ENCODE measurements at regions not wholly inside any gene's neighbourhood (a gene's known extent, or its start where the extent isn't known, plus 50 kb on each side); places are given as distances from the start of the nearest gene placed in this dataset.
"Not testable (repeated sequence)": the region's sequence is repeated elsewhere in the genome, so short reads cannot be mapped to it uniquely, and the experiment has no call there.

DNA sequence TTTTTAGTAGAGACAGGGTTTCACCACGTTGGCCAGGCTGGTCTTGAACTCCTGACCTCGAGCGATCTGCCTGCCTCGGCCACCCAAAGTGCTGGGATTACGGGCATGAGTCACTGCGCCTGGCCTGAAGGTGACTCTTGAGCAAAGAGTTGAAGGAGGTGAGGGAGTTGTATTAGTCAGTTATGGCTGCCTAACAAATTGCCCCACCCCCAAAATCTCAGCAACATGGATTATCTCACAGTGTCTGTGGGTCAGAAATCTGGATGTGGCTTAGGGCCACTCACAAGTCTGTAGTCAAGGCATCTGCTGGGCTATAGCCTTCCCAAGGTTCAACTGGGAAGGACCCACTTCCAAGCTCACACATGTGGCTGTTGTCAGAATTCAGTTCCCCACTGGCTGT, 52.8 kb upstream of the ADGRE5 start:
- DNase-seq (no peak), ATAC-seq (no peak)
- WGBS, 4 donors, result 94 to 100% (median 96%) methylated on average over 2 to 6 of the region's 6 CpGs
- Histone ChIP-seq H3K4me1 (peaks cover 0 to 5% (median 1%) of the 10 kb centered on the region in 12 donors), H3K36me3 (no peaks in the 10 kb centered on the region), H3K9me3 (peaks cover 0 to 3% (median 0%) of the 10 kb centered on the region in 12 donors), H3K27ac (no peak overlapping the region), H3K27me3 (peaks cover 0 to 3% (median 0%) of the 10 kb centered on the region in 9 donors), H3K4me3 (no peak overlapping the region)
- TF ChIP-seq POLR2A (IDR thresholded peaks at IDR 0.05), result no peak
- TF ChIP-seq, protein P1, sequence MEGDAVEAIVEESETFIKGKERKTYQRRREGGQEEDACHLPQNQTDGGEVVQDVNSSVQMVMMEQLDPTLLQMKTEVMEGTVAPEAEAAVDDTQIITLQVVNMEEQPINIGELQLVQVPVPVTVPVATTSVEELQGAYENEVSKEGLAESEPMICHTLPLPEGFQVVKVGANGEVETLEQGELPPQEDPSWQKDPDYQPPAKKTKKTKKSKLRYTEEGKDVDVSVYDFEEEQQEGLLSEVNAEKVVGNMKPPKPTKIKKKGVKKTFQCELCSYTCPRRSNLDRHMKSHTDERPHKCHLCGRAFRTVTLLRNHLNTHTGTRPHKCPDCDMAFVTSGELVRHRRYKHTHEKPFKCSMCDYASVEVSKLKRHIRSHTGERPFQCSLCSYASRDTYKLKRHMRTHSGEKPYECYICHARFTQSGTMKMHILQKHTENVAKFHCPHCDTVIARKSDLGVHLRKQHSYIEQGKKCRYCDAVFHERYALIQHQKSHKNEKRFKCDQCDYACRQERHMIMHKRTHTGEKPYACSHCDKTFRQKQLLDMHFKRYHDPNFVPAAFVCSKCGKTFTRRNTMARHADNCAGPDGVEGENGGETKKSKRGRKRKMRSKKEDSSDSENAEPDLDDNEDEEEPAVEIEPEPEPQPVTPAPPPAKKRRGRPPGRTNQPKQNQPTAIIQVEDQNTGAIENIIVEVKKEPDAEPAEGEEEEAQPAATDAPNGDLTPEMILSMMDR (IDR thresholded peaks at IDR 0.05), result no peak
- intact Hi-C loops (cut with DNase I), result no loop called here

GRCh38 chr19:14327061-14327460, 54.2 kb upstream of the ADGRE5 start:
- H3K9me3 ChIP-seq, result not testable (repeated sequence)

DNA sequence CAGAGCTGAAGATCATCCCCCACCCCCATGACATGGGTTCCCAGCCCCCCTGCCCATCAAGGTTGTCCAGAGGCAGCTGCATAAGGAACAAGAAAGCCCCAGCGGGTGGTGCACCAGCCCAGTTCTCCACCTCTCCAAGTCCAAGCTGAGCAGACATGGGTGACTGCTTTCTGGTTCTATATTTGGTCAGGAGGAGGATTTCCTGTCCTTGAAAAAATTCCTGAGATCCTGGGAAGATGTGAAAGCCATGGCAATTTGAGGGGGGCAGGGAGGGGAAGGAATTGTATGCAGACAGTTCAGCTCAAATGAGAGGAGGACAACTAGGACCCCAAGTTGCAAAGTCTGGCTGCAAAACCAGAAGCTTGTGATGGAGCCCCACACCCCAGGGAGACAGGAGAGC, 55.4 kb upstream of the ADGRE5 start:
- no peak for TF ChIP-seq POLR2A (IDR thresholded peaks at IDR 0.05)
- TF ChIP-seq, protein P1 (IDR thresholded peaks at IDR 0.05), result no peak

More at GRCh38 chr19:14327061-14327460, 54.2 kb upstream of the ADGRE5 start:
- H3K27ac ChIP-seq; H3K27me3 ChIP-seq; intact Hi-C loops (cut with DNase I); DNase-seq; H3K4me1 ChIP-seq; ATAC-seq; H3K4me3 ChIP-seq; H3K36me3 ChIP-seq: not testable (repeated sequence)
- WGBS, 4 donors, result 68 to 92% (median 80%) methylated on average over 8 of the region's 8 CpGs

DNA sequence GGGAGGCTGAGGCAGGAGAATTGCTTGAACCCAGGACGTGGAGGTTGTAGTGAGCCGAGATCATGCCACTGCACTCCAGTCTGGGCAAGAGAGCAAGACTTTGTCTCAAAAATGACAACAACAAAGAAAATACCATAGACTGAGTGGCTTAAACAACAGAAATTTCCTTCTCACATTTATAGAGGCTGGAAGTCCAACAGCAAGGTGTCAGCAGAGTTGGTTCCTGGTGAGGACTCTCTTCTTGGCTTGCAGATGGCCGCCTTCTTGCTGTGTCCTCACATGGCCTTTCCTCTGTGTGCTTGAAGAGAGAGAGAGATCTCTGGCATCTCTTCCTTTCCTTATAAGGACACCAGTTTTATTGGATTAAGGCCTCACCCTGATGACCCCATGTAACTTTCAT, 56.1 kb upstream of the ADGRE5 start:
- H3K36me3 ChIP-seq, result no peaks in the 10 kb centered on the region
- no peak overlapping the region for H3K27ac ChIP-seq
- no peak overlapping the region for H3K4me3 ChIP-seq
- peaks cover 0 to 9% (median 3%) of the 10 kb centered on the region in 12 donors for H3K9me3 ChIP-seq
- DNase-seq (no peak), ATAC-seq (no peak)
- peaks cover 0 to 3% (median 0%) of the 10 kb centered on the region in 9 donors for H3K27me3 ChIP-seq
- H3K4me1 ChIP-seq, result no peaks in the 10 kb centered on the region
- intact Hi-C loops (cut with DNase I), result no loop called here
- TF ChIP-seq POLR2A (IDR thresholded peaks at IDR 0.05), result no peak
- TF ChIP-seq, protein P1 (IDR thresholded peaks at IDR 0.05), result no peak
- 94 to 97% (median 96%) methylated on average over 3 of the region's 3 CpGs for WGBS, 4 donors

More for the DNA sequence above, 55.4 kb upstream of the ADGRE5 start:
- DNase-seq, result no peak
- WGBS, 4 donors, result 40 to 60% (median 49%) methylated on average over 1 of the region's 1 CpG; no CpG with 5 or more reads in 1 of the 4 donors
- Histone ChIP-seq H3K9me3 (peaks cover 0 to 3% (median 0%) of the 10 kb centered on the region in 12 donors), H3K4me3 (no peak overlapping the region), H3K36me3 (no peaks in the 10 kb centered on the region), H3K27me3 (peaks cover 0 to 3% (median 0%) of the 10 kb centered on the region in 9 donors), H3K4me1 (no peaks in the 10 kb centered on the region), H3K27ac (no peak overlapping the region)
- no peak for ATAC-seq
- intact Hi-C loops (cut with DNase I), result no loop called here

- no peak overlapping the region for H3K27ac ChIP-seq
- H3K9me3 ChIP-seq, result peaks cover 0 to 16% (median 4%) of the 10 kb centered on the region in 12 donors
- 80 to 85% (median 83%) methylated on average over 7 of the region's 7 CpGs for WGBS, 4 donors
- TF ChIP-seq POLR2A (IDR thresholded peaks at IDR 0.05), result no peak
- TF ChIP-seq, protein P1 (IDR thresholded peaks at IDR 0.05), result no peak
- no peak for DNase-seq
- no peak overlapping the region for H3K4me3 ChIP-seq
- H3K27me3 ChIP-seq, result peaks cover 0 to 6% (median 0%) of the 10 kb centered on the region in 9 donors
- no peaks in the 10 kb centered on the region for H3K36me3 ChIP-seq
- ATAC-seq, result no peak
- no peaks in the 10 kb centered on the region for H3K4me1 ChIP-seq
- intact Hi-C loops (cut with DNase I), result no loop called here
Observed at GRCh38 chr19:14322889-14323463, 58.3 kb upstream of the ADGRE5 start.
